HUES48 (cell line): ENCODE measurements at regions not wholly inside any gene's neighbourhood (a gene's known extent, or its start where the extent isn't known, plus 50 kb on each side); places are given as distances from the start of the nearest gene placed in this dataset.
"Not testable (repeated sequence)": the region's sequence is repeated elsewhere in the genome, so short reads cannot be mapped to it uniquely, and the experiment has no call there.

ENCODE experiments used
- H3K27ac ChIP-seq: one replicate; pipeline ENCODE4 v1.7.0; 2013; ENCODE audit warnings: low read depth, low read length, inconsistent platforms
- H3K27me3 ChIP-seq: 2 replicates; pipeline ENCODE4 v1.6.1; 2013; ENCODE audit warnings: mild to moderate bottlenecking, low read length; ENCODE audit not compliant: control insufficient read depth, insufficient read depth
- H3K36me3 ChIP-seq: 2 replicates; pipeline ENCODE4 v1.6.1; 2013; ENCODE audit warnings: low read length; ENCODE audit not compliant: control insufficient read depth, insufficient read depth
- H3K4me1 ChIP-seq: 2 replicates; pipeline ENCODE4 v1.6.1; 2013; ENCODE audit warnings: mild to moderate bottlenecking, low read length; ENCODE audit not compliant: control insufficient read depth, insufficient read depth
- H3K4me3 ChIP-seq: 2 replicates; pipeline ENCODE4 v1.5.1; 2013; ENCODE audit warnings: mild to moderate bottlenecking, low read depth, low read length
- H3K9ac ChIP-seq: 2 replicates; pipeline ENCODE4 v1.6.1; 2013; ENCODE audit warnings: mild to moderate bottlenecking, low read depth, low read length, moderate library complexity
- H3K9me3 ChIP-seq: 2 replicates; pipeline ENCODE4 v1.6.1; 2013; ENCODE audit warnings: low read length; ENCODE audit not compliant: control insufficient read depth, insufficient read depth

DNA sequence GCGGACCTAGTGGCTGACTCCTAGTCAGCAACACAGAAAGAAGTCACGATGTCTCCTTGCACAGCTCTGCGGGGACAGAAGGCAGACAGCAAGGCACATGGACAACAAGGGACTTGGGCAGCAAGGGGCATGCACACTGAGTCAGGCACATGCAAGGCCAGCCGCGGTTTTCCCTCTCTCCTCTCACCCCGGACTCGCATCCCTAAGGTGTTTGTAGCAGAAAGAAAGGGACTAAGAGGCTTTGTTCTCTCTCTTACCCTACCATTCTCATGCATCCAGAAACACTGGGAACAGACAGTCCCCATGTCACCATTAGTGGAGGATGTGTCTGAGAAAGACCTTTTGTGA lies 193.3 kb upstream of the PHF14 start:
- Histone ChIP-seq H3K9ac (no peak overlapping the region), H3K4me1 (no peaks in the 10 kb centered on the region), H3K36me3 (no peaks in the 10 kb centered on the region), H3K27me3 (no peaks in the 10 kb centered on the region), H3K27ac (no peak overlapping the region), H3K4me3 (no peak overlapping the region), H3K9me3 (no peaks in the 10 kb centered on the region)

DNA sequence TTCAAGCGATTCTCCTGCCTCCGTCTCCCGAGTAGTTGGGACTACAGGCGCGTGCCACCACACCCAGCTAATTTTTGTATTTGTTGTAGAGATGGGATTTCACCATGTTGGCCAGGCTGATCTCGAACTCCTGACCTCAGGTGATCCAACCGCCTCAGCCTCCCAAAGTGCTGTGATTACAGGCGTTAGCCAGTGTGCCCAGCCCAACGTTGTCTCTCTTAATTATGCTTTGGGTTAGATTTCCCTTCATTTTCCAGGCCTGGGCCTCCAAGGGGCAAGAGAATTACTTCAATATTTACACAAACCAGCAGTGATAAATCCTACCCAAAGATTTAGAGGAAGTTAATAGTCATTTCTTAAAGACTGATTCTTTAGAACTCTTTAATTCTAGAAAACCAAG lies 186.7 kb upstream of the PHF14 start:
- not testable (repeated sequence) for H3K27me3 ChIP-seq, H3K4me3 ChIP-seq, H3K4me1 ChIP-seq

DNA sequence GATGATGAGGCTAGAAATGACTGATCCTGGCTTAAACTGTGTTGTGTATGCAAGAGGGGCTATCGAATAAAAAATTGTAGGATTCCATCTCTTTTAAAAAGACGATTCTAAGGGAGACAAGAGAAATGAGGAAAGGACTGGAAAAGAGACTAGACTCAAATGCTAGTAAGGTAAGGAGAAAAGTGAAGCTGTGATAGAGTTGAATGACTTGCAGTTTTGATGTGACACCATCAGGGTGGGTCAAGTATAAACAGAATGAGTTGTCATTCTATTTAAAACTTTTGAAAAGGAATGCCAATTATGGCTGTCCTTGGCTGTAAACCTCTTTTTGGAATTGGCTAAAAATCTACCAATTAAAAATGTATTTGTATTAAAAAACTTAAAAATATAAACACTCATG lies 184.5 kb upstream of the PHF14 start:
- H3K9ac ChIP-seq, result no peak overlapping the region
- H3K4me1 ChIP-seq, result no peaks in the 10 kb centered on the region
- H3K9me3 ChIP-seq, result no peaks in the 10 kb centered on the region
- no peaks in the 10 kb centered on the region for H3K36me3 ChIP-seq
- no peak overlapping the region for H3K27ac ChIP-seq
- no peak overlapping the region for H3K4me3 ChIP-seq
- H3K27me3 ChIP-seq, result no peaks in the 10 kb centered on the region

More for the DNA sequence above, 186.7 kb upstream of the PHF14 start:
- not testable (repeated sequence) for H3K27ac ChIP-seq, H3K9me3 ChIP-seq, H3K9ac ChIP-seq, H3K36me3 ChIP-seq

DNA sequence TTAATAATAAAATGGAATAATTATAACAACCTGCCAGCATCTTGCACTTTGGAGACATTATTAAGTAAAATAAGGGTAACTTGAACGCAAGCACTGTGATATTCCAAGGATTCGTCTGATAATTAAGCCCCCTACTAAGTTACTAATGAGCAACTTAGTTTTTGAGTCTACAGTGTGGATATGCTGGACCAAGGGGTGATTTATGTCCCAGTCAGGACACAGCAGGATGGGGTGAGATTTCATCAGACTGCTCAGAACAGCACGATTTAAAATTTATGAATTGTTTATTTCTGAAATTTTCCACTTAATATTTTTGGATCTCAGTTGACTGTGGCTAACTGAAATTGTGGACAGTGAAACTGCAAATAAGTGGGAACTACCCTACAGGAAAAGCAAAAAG lies 182.8 kb upstream of the PHF14 start:
- H3K9me3 ChIP-seq, result 0 out of 2 replicates have a peak, but pooled peaks cover under 1% of the 10 kb centered on the region

DNA sequence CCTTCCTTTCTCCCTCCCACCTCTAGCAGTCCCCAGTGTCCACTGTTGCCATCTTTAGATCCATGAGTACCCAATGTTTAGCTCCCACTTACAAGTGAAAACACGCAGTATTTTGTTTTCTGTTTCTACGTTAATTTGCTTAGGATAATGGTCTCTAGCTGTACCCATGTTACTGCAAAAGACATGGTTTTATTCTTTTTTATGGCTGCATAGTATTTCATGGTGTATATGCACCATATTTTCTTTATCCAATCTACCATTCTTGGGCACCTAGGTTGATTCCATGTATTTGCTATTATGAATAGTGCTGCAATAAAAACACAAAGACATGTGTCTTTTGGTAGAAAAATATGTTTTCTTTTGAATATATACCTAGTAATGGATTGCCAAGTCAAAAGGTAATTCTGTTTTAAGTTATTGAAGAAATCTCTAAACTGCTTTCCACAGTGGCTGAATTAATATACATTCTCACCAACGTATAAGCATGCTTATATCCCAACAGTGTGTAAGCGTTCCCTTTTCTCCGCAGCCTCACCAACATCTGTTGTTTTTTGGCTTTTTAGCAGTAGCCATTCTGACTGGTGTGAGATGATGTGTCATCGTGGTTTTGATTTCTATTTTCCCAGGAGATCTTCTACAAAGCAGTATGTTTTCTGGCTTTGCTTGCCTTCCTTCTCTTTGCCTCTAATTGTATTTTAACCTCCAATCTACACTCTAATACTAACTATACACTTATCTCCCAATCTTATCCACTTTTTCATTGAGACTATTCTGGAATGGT lies 179.5 kb upstream of the PHF14 start:
- Histone ChIP-seq H3K9ac (no peak overlapping the region), H3K27me3 (no peaks in the 10 kb centered on the region), H3K9me3 (peaks cover 6% of the 10 kb centered on the region; the same call in 1 of the 2 replicates), H3K4me3 (no peak overlapping the region), H3K4me1 (no peaks in the 10 kb centered on the region), H3K27ac (no peak overlapping the region), H3K36me3 (no peaks in the 10 kb centered on the region)

More for the DNA sequence above, 182.8 kb upstream of the PHF14 start:
- no peak overlapping the region for H3K9ac ChIP-seq
- H3K4me1 ChIP-seq, result no peaks in the 10 kb centered on the region
- no peak overlapping the region for H3K4me3 ChIP-seq
- H3K36me3 ChIP-seq, result no peaks in the 10 kb centered on the region
- no peak overlapping the region for H3K27ac ChIP-seq
- H3K27me3 ChIP-seq, result no peaks in the 10 kb centered on the region

DNA sequence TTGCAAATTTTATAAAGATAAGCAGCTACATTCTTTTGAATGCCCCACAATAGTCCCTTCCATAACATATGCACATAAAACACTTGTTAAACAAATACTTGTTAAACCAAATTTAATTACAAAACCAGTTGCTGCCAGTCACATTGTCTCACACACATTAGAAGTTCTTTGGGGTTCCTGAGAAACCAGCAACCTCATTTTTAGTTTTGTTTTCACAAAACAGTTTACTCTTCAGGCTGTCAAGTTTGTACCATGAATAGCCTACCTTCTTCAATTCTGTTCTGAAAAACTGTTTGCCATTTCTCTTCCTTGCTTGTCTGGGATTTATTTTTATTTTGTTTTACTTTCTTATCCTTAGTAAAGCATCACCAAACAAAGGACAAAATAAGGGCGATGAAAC lies 176.5 kb upstream of the PHF14 start:
- Histone ChIP-seq H3K36me3 (no peaks in the 10 kb centered on the region), H3K27me3 (no peaks in the 10 kb centered on the region), H3K9ac (no peak overlapping the region), H3K4me3 (no peak overlapping the region), H3K27ac (no peak overlapping the region), H3K4me1 (no peaks in the 10 kb centered on the region), H3K9me3 (peaks cover 6% of the 10 kb centered on the region; the same call in 1 of the 2 replicates)

DNA sequence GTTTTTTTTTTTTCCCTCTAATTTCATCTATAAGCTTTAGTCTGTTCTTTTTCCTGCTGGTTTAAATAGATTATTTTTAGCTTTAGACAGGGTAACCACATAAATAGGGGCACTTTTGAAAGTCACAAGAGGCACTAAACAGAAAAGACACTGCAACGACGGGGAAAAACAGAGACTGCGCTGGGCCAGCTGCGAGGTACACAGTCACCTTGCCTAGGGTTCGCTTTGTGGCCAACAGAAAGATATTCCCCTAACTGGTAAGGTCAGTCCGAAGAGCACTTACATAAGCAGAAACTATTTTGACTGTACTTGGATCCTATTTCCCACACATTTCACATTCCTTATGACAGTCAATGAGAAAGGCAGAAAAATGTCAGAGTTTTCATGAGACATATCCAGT lies 175.6 kb upstream of the PHF14 start:
- H3K4me1 ChIP-seq, result no peaks in the 10 kb centered on the region
- no peak overlapping the region for H3K4me3 ChIP-seq
- no peak overlapping the region for H3K9ac ChIP-seq
- H3K27ac ChIP-seq, result no peak overlapping the region
- H3K36me3 ChIP-seq, result no peaks in the 10 kb centered on the region
- no peaks in the 10 kb centered on the region for H3K27me3 ChIP-seq
- H3K9me3 ChIP-seq, result peaks cover 6% of the 10 kb centered on the region; the same call in 1 of the 2 replicates

DNA sequence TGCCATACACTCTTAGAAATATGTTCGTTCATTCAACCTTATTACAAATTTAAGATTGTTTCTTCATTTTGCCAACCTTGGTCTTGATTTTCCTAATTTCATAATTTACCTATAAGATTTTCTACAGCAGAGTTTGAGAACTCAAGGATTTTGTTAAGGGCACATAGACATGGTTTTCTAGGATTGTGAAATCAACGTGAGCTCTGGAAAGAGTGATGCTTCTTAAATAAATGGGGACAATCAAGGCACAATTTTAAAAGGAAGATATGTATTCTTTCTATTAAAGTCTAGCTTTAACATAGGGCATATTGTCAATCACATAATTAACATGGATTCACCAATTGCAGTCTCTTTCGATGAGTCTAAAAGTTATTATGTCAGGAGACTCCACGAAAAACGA lies 174.2 kb upstream of the PHF14 start:
- no peaks in the 10 kb centered on the region for H3K36me3 ChIP-seq
- H3K9me3 ChIP-seq, result peaks cover 6% of the 10 kb centered on the region; the same call in 1 of the 2 replicates
- H3K4me1 ChIP-seq, result no peaks in the 10 kb centered on the region
- no peak overlapping the region for H3K27ac ChIP-seq
- no peak overlapping the region for H3K4me3 ChIP-seq
- no peaks in the 10 kb centered on the region for H3K27me3 ChIP-seq
- no peak overlapping the region for H3K9ac ChIP-seq

DNA sequence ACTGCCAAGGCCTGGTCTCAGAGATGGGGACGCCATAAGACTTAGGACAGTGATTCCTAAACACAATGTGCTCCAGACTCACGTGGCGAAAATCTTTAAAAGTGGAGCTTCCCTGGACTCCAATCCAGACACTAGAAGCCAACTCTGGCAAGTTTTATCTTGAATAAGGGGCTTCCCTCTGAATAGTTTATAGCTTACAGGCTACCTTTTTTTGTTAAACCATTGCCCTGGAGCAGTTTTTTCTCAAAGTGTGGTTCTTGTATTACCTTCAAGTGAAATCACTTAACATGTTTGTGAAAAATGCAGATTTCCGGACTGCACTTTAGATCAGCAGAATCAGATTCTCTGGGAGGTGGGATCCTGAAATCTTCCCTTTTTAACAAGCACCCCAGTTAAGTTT lies 171.7 kb upstream of the PHF14 start:
- Histone ChIP-seq H3K4me3 (no peak overlapping the region), H3K27ac (no peak overlapping the region), H3K36me3 (no peaks in the 10 kb centered on the region), H3K9me3 (no peaks in the 10 kb centered on the region), H3K4me1 (no peaks in the 10 kb centered on the region), H3K9ac (no peak overlapping the region), H3K27me3 (no peaks in the 10 kb centered on the region)

DNA sequence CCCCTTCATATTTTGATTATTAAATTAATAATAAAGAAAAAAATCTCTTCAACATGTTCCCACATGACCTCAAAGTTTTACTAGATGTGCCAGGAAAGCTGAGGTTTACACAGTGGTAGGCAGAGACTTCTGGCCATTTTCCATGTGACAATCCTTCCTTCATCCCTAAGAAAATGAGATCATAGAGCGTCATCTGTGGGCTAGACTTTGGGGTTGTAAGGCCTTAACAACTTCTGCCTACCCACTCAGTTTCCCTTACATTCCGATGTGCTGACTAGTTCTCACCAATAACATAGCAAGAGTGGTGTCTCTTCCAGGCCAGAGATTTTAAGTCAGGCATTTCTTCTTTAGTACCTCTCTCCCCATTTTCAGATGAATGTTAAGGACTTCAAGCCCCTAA lies 171.1 kb upstream of the PHF14 start:
- no peak overlapping the region for H3K4me3 ChIP-seq
- H3K36me3 ChIP-seq, result no peaks in the 10 kb centered on the region
- no peak overlapping the region for H3K9ac ChIP-seq
- H3K4me1 ChIP-seq, result no peaks in the 10 kb centered on the region
- H3K27me3 ChIP-seq, result no peaks in the 10 kb centered on the region
- H3K9me3 ChIP-seq, result no peaks in the 10 kb centered on the region
- H3K27ac ChIP-seq, result no peak overlapping the region

DNA sequence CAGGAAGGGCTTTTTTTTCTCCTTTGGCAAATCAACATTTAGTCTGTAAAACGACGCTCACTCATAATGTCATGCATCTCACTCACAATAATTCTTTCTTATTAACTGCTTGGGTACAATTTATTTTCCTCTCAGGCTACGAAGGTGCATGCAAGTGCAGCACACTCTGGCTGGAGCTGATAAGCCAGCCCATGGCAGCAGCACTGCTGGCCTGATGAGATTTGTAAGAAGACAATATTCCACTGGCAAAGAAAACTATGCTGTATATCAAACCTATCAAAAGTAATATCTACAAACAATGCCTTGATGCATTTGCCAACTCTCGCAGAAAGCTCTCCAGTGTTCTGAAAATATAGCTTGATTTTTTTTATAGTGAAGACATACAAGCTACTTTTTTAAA lies 170.0 kb upstream of the PHF14 start:
- H3K27ac ChIP-seq, result no peak overlapping the region
- no peak overlapping the region for H3K9ac ChIP-seq
- no peaks in the 10 kb centered on the region for H3K9me3 ChIP-seq

More for the DNA sequence above, 170.0 kb upstream of the PHF14 start:
- Histone ChIP-seq H3K36me3 (no peaks in the 10 kb centered on the region), H3K4me3 (no peak overlapping the region), H3K27me3 (no peaks in the 10 kb centered on the region), H3K4me1 (no peaks in the 10 kb centered on the region)
